ENCODE measurements at regions not wholly inside any gene's neighbourhood (a gene's known extent, or its start where the extent isn't known, plus 50 kb on each side); places are given as distances from the start of the nearest gene placed in this dataset.
"Not testable (repeated sequence)": the region's sequence is repeated elsewhere in the genome, so short reads cannot be mapped to it uniquely, and the experiment has no call there.

GRCh38 chr6:21710908-21711627, 117.5 kb downstream of the SOX4 start:
- DNase-seq: no peak

- no peak for DNase-seq
These were observed 118.7 kb downstream of the SOX4 start for GRCh38 chr6:21712213-21712612.

DNA sequence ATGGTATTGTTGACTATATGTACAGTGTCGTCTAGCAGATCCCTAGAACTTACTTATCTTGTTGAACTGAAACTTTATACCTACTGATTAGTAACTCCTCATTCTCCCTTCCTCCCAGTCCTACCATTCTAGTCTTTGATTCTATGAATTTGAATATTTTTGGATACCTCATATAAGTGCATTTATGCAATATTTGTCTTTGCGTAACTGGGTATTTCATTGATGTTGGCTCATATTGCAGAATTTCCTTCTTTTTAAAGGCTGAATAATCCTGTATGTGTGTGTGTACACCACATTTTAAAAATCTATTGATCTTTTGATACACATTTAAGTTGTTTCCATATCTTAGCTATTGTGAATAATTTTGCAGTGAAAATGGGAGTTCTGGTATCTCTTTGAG, 119.9 kb downstream of the SOX4 start:
- DNase-seq: no peak

DNA sequence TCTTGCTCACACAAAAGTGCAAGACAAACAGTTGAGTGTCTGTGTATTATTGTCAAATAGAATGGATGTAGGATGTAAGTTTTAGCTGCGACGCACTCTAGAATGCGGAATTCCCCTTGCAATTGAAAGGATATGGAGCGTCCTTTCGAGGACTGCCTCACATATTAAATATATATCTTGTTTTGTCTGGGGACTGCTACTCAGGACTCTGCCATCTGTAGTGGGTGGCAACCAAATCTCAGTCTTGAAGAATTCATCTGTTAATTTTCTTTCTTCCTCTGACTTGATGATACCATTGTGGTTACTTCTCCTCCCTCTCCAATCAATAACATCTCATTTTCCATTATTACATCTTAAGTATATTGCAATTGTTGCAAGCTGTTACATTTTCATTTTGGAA, 121.6 kb downstream of the SOX4 start:
- no peak for DNase-seq

DNA sequence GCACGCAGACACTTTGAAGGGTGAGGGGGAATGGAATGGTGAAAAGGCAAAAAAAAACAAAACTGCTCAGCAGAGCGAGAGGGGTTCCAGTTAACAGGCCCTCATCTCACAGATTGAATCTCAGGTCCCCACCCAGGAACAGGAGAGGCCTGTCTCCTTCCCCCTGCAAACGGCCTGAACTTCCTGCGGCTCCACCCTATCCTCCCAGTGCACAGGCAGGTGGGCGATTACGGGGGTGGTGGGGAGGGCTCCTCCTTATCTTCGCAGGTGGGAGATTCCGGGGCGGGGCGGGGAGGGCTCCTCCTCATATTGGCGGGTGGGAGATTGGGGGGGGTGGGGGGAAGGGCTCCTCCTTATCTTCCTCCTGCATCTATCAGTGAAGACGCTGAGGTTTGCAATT, 129.0 kb downstream of the SOX4 start:
- no peak for DNase-seq

DNA sequence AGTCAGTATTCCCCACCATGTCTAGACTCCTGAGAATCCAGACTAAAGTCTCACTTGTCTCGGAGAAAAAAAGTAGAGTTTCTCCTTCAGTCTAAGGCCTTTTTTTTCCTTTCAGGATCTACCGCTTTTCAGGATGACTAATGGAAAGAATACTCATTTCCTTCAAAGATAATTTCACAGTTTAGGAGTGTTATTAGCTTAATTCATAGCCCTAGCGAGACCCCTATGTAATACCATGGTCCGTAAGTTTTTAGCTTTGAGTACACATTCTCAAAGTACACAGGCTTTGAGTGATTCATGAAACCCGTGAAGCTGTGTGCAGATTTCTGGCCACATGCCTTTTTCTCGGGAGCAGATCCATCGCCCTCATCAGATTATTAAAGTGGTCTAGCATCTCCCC, 133.1 kb downstream of the SOX4 start:
- no peak for DNase-seq

GRCh38 chr6:21728141-21728540, 134.6 kb downstream of the SOX4 start:
- no peak for DNase-seq

DNA sequence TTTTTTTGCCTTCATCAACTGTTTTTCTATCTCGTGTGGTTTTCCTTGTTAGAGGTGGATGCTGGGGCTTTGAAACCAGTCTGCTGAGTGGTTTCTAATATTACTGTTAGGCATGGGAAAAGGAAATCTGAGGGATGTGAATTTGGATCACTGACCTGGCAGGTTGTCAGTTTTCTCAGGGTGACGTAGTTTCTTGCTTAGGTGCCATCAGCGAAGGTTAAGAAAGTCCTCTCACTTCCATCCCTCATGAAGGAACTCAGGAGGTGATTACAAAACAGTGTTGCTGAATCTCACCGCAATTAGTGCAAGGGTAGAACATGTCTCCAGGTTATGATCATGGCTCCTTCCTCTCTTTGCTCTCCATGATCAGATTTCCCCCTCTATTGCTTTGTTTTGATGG, 135.9 kb downstream of the SOX4 start:
- DNase-seq: no peak

- DNase-seq: no peak
These were observed 137.0 kb downstream of the SOX4 start for GRCh38 chr6:21730533-21730932.

GRCh38 chr6:21731411-21732031, 138.0 kb downstream of the SOX4 start:
- DNase-seq: no peak

- not testable (repeated sequence) for DNase-seq
These were observed 138.6 kb downstream of the SOX4 start for GRCh38 chr6:21732032-21732730.

DNA sequence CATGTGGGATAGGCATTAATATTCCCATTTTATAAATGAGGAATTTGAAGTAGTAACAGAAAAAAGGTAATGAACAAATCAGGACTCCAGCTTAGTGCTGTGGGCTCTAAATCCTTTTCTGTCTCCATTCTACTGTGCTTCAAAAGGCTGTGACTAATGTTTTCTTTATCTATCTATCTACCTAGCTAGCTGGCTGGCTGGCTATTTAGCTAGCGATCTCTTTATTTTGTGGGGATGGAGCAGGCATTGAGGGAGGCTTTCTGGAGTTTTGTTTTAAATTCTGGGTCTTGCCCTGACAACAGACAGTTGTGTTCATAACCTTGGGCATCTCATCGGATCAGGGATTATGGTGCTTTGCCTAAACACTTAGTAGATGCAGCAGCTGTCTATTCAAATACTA, 139.2 kb downstream of the SOX4 start:
- no peak for DNase-seq

DNA sequence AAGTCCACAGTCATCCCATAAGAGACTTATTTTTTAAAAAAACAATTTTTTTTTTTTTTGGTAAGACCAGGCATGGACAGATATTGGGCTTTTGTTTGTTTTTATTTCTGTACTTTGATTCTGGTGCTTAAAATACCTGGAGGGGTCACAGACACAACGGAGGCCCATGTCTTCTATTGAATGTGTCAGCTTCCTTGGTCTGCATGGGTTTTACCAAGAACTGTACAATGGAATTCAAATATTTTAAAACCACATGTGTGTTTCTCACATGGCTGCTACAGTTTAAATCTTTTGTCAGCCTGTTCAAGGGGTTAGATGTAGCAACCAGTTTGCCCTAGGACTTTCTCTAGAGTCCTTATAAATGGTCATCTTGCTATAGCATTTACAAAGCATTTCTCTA, 139.8 kb downstream of the SOX4 start:
- DNase-seq: no peak

DNA sequence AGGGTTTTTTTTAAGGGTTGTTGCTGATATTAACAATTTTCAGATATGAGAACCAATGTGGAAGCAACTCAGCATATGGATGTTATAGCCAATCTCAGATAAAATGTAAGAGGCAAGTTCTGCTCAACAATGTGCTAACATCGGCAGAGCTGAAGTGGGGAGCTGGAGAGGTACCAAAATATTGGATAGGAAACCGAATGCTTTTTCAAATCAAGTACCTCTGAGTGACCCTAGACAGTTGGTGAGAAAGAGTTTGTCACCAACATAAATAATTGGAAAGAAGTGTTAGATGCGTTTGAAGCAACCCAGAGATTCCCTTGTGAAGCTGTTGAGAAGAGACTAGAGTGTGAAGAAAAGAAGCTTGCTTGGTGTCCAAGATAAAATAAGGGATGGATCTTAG, 140.7 kb downstream of the SOX4 start:
- no peak for DNase-seq

- DNase-seq: no peak
These were observed 144.9 kb downstream of the SOX4 start for GRCh38 chr6:21738180-21739094.

DNA sequence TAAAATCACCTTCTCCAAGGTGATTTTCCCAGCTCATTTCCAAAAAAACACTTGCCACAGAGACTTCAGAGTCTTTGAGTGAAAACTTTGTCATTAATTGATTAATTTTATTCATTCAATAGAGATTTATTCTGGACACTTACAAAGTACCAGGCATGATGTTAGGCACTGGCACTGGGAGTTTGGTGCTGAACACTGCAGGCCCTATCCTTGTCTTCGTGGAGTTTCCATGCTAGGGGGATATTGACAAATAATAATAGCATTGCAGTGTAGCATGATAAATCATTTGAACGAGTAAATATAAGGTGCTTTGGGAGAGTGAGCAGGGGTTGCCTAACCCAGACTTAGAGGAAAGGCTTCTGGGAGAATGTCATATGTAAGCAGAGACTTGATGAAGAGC, 145.7 kb downstream of the SOX4 start:
- no peak for DNase-seq

DNA sequence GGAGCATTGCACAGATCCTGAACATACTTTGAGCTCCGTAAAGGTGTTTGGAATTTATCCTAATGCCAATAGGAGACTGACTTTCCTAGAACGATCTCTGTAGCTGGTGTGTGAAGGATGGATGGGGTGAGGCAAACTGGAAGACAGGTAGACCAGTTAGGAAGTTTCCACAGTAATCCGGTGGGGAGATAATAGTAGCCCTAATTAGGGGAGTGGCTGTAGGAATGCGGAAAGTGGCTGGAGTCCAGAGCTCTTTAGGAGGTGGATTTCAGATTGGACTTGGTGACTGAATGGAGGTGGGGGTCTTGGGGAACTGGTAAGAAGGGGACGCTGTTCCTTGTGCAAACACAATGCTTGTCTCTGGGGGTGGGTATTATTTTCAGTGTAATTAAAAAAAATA, 146.3 kb downstream of the SOX4 start:
- no peak for DNase-seq

DNA sequence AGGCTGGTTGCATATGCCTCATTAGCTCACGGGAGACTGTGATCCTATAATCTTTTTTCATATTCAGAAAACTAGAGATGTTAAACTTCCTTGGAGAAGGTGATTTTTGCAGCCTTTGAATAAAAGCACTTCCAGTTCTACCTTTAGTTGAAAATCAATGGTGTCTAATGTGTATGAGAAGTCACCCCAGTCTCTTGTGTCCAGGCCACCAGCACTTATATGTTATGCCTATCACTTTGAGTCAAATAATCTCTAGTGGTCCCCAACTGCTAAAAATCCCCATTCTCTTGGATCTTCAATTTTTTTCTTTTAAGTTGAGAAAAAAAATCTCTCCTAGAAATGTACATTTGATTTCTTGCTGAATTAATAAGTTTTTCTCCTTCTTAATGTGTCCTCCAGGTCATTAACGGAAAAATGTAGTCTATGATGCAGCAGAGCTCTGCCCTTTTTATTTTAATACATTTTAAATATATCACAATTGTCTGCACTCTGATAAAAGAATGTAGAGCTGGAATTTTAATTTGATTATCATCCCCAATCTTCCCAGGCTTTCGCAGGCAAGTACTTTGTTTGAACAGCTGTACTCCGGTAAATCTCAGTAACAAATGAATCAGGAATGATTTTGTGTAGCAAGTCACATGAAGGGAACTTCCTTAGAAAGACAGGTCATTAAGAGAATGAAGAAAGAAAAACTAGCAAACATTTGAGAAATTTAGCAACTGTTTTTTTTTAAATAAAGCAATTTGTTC, 147.0 kb downstream of the SOX4 start:
- DNase-seq: no peak

DNA sequence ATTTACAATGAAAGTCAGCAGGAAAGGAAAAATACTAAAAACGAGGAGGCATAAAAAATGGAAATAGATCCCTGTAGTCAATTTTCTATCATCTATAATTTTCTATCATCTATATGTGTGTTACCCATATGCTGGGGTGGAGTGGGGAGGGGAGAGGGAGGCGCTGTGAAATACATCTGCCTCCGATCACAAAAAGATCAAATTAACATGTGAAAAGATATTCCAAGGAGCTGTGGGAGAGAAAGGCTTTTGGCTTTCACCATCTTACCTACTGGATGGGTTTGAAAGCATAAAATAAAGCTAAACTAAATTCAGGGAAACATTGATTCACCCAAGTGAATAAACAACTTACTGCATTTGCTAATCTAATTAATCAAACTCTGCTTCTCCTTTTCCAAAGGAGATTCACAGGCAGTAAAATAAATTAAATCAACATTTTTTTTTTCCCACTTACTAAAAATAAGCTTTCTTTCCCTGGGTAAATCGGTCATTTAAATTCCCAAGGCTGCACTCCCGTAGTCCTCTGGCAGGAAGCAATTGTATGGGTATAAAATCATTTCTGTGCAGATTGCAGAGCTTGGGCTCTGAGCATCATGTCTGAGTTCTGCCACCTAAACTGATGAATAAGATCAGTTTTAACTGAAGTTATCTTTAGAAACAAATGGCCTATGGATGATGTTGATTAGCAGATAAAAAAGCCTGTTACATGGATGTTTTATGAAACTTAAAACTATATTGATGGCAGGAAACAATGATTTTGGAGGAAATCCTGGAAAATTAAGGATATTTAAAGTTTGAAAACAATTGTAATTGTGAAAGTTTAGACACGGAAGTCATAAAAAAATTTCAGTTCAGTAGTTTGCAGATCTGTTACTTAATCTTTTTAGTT, 147.9 kb downstream of the SOX4 start:
- DNase-seq: no peak

DNA sequence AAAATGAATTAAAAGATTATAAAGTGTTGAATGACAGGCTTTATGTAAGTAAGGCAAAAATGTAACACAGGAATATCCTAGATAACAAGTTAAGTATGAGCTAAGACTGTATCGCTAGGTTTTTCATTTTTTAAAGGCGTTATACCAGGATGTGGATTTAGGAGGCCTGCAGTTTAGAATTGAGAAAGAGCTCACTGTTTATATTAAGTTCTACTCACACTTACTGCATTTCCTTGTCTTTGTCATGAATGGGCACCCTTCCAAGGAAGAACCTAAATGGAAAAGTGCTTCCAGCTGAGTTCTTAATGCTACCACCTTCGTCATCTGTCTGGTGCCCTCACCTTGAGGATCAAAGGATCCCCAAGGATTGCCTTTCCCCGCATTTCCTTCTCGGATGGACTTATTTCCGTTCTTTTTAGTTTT, 148.7 kb downstream of the SOX4 start:
- no peak for DNase-seq

- no peak for DNase-seq
These were observed 150.8 kb downstream of the SOX4 start for GRCh38 chr6:21744331-21744730.

Measured in GOT3 (cell line).